HG03025 (cell line): ENCODE measurements at regions not wholly inside any gene's neighbourhood (a gene's known extent, or its start where the extent isn't known, plus 50 kb on each side); places are given as distances from the start of the nearest gene placed in this dataset.
"Not testable (repeated sequence)": the region's sequence is repeated elsewhere in the genome, so short reads cannot be mapped to it uniquely, and the experiment has no call there.

Experiments
- ATAC-seq: cut with Tn5 transposase; IDR thresholded peaks from one replicate; pipeline ENCODE4 v1.9.1; 2021; ENCODE audit warnings: mild to moderate bottlenecking, moderate library complexity; ENCODE audit not compliant: unreplicated experiment, low FRiP score

GRCh38 chr7:155395176-155395797 is 62.6 kb upstream of the EN2 start:
- no peak for ATAC-seq

GRCh38 chr7:155396661-155397060 is 61.3 kb upstream of the EN2 start:
- no peak for ATAC-seq

- ATAC-seq: not testable (repeated sequence)
Observed at GRCh38 chr7:155397758-155398714, 59.9 kb upstream of the EN2 start.

DNA sequence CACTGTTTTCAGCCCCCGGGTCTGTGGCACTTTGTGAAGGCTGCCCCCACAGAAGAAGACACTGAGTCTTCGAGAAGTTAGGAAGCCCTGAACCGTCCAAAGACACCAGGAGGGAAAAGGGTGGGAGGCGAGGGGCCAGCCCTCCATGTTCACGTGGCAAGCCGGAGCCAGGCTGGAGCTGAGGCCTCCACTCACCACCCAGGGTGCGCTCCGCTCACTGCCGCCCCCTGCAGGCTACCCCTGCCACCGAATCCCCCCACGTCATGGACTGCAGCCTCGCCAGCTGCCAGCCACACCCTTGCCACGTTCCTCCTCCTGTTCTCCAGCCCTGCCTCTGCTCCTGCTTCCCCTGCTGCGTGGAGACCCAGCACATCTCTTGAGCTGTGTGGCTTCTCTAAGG is 59.0 kb upstream of the EN2 start:
- ATAC-seq: no peak

GRCh38 chr7:155399577-155399976 is 58.4 kb upstream of the EN2 start:
- ATAC-seq: no peak

GRCh38 chr7:155401231-155401630 is 56.7 kb upstream of the EN2 start:
- ATAC-seq: no peak

DNA sequence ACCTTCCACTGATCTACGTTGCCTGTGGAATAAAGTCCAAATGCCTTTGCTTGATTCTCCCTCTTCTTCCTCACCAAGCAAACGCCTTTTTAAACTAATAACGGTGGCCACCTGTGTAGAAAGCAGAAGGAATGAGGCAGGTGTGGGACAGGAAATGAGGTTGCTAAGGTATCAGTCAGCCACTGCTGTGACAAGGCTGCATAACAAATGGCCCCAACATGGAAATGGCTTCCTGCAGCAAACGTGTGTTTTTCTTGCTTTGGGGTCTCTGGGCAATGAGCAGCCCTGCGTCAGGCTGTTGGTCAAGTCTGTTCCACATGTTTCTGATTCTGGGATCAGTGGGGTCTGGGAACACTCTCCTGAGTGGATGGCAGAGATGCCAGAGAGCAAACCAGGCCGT is 56.0 kb upstream of the EN2 start:
- no peak for ATAC-seq

DNA sequence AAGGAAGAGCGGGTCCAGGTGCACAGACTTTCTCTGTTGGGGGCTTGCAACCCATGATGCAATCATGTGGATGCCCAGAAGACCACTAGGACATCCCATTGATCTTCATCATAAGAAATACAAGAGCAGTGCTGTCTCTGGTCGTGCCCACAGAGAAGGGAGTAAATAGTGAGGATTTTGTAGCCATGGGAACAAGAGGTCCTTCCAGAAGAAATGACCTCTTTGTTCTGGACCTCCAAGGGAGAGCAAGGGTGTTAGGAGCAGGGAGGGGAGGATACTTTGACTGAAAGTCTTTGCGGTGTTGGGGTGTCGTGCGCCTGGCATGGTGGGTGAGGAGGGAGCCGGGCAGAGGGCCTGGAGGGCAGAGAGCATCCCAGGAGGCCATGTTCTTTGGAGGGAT is 55.0 kb upstream of the EN2 start:
- ATAC-seq: no peak

DNA sequence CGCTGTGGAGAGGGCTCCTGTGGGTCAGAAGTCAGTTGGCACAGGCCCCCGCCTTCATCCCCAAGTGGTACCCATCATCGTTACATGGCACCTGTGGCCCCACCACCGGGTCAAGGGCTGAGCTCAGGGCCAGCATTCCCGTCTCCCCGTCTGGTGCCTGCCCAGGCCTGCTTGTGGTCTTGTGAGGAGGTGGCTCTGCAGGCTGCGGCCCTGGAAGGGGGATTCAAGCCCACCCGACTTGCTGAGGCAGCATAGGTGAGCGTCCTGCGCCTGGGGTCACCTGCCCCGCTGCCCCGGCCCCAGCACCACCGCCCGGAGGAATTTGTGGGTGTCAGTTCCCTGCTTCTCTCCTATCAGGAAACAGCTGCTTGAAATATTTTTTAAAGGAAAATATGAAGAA is 53.0 kb upstream of the EN2 start:
- ATAC-seq: no peak

DNA sequence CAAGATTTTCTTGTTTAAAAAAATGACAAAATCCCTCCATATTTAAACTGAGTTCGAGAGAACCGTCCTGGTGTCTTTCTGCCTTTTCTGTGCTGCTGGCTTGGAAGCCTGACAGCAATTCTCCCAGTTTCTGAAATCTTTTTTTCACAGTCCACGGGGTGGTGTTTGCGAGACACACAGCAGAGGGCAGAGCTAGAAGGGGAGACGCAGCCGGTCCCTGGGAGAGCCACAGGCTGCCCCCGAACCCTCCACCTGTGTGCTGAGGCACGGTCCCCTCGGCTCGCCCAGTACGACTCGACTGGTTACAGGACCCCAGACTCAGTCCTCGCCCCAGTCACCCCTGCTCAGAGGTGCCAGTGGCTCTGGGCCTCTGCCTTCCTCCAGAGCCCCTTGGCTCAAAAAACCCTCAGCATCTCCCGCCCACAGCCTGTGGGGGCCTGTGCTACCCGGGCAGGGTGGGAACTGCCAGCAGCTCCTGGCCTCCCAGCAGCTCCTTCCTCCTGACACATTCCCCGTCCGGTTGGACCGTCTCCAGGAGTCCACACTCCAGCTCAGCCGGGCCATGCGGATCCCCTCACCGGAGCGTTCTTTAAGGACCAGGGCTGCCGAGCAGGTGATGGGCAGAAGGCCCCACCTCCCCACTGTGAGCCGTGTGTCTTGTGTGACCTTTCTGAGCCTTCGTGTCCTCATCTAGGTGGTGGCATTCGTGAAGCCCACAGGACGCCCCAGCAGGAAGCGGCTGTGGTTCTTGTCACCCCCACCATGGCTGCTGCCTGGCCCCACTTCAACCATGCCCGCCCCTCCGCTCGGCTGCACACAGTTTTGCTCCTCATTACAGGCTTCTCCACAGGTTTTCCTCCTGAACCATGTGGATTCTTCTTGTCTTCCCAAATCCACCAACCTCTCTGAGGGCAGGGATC is 52.3 kb upstream of the EN2 start:
- ATAC-seq: no peak

- ATAC-seq: no peak
Observed at GRCh38 chr7:155407799-155408198, 50.1 kb upstream of the EN2 start.
